Peyer's patch (tissue), 4 donors: ENCODE measurements at regions not wholly inside any gene's neighbourhood (a gene's known extent, or its start where the extent isn't known, plus 50 kb on each side); places are given as distances from the start of the nearest gene placed in this dataset.

Source experiments
- POLR2A ChIP-seq, 2 donors: fragments of 450-650 bp; IDR thresholded peaks; one replicate each; pipeline ENCODE4 v1.5.1; 2017; ENCODE audit warnings: antibody characterized with exemption in 2 of 2, mild to moderate bottlenecking in 2 of 2, moderate library complexity in 2 of 2
- TF ChIP-seq, protein P1 (sequence below), 6 experiments: fragments of 450-650 bp in 4 of 6; fragments of 200-600 bp in 2 of 6; sonication (generic) in 1 of 6; IDR thresholded peaks; one replicate each; pipeline ENCODE4 v1.5.1; 2017 to 2019; ENCODE audit warnings: antibody characterized with exemption in 6 of 6, mild to moderate bottlenecking in 3 of 6, moderate library complexity in 1 of 6

DNA sequence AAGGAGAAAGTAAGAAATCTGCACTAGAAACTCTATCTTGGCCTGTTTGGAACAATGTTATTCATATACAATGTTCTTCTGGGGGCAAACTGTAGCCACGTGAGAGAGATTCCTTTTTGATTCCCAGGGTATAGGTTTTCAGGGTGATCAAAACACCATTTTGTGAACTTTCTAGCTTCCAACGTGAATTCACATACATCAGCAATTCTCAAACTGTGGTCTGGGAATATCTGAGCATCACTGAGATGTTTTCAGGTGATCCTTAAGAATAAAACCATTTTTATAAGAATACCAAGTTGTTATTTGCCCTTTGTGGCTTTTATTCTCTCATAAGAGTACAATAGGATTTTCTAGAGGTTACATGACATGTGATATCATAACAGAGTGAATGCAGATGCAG is 66.9 kb upstream of the ATP1A1 start:
- TF ChIP-seq, protein P1, sequence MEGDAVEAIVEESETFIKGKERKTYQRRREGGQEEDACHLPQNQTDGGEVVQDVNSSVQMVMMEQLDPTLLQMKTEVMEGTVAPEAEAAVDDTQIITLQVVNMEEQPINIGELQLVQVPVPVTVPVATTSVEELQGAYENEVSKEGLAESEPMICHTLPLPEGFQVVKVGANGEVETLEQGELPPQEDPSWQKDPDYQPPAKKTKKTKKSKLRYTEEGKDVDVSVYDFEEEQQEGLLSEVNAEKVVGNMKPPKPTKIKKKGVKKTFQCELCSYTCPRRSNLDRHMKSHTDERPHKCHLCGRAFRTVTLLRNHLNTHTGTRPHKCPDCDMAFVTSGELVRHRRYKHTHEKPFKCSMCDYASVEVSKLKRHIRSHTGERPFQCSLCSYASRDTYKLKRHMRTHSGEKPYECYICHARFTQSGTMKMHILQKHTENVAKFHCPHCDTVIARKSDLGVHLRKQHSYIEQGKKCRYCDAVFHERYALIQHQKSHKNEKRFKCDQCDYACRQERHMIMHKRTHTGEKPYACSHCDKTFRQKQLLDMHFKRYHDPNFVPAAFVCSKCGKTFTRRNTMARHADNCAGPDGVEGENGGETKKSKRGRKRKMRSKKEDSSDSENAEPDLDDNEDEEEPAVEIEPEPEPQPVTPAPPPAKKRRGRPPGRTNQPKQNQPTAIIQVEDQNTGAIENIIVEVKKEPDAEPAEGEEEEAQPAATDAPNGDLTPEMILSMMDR (IDR thresholded peaks at IDR 0.05) = no peak
- TF ChIP-seq POLR2A (IDR thresholded peaks at IDR 0.05) = no peak
